ENCODE measurements at regions not wholly inside any gene's neighbourhood (a gene's known extent, or its start where the extent isn't known, plus 50 kb on each side); places are given as distances from the start of the nearest gene placed in this dataset.

DNA sequence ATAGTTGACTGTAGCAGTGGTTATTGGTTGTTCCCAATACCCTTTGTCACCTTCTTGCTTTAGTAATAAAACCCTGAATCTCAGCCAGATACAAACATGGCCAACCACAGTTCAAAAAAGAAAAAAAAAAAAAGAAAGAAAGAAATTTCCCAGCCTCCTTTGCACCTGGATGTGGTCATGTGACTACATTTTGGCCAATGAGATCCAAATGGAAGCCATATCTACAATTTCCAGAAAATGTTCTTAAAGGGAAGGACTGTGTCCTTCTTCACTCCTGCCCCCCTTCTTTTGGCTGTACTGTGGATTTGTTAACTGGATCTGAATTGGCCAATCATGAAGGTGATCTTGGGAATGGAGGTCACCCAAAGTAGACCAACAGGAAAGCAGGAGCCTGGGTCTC, 141.9 kb downstream of the SOX9 start:
- no peak for DNase-seq

DNA sequence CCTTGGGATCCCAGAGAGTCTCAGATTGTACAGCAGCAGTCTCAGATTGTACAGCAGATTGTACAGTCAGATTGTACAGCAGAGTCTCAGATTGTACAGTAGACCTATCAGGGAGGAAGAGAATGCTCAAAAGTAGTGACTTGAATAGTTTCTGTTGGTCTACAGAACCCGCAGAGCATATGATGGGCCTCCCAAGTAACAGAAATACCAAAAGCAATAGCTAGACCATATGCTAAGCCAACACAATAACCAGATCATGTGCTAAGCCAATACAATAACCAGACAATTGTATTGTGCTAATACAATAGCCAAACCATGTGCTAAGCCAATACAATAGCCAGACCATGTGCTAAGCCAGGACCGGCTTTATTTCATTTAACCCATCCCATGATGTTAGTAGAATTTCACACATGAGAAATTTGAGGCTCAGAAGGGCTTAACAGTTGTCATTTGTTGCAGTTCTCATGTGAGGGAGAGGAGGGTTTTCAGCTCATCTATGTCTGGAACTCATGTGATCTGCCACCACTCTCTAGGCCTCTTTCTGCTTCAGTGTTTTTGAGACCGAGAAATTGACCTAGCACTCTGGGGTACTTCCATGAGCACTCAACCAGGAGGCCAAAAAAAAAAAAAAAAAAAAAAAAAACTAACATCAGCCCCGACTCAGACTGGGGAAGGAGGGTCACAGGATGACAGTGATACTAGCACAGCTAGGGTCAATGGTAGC, 144.0 kb downstream of the SOX9 start:
- DNase-seq: no peak

DNA sequence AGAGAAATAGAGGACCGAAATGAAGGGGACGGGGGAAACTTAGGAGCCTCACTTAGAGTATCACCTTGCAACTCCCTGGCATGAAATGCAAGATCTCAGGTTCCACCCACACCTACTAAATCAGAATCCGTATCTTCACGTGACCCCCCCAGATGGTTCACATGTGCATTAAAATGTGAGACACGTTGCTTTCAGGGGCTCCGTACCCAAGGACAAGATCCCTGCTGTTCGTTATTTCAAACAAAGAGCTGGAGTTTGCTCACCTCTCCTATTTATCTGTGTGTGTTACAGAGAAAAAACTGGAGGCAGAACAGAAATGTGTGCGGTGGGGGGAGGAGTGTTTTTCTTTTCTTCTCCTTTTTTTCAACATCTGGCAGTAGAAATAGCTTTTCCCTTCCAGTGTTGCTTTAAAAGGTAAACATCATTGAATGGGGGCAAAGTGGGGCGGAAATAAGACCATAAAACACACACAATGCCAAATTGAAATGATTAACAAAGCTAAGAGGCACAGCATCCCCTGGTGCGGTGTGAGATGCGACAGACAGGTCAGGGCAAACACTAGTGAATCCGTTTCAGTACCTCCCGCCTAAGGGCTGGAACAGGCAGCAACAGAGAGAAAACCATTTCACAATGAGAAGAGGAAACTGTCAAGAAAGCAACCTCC, 145.4 kb downstream of the SOX9 start:
- no peak for DNase-seq

DNA sequence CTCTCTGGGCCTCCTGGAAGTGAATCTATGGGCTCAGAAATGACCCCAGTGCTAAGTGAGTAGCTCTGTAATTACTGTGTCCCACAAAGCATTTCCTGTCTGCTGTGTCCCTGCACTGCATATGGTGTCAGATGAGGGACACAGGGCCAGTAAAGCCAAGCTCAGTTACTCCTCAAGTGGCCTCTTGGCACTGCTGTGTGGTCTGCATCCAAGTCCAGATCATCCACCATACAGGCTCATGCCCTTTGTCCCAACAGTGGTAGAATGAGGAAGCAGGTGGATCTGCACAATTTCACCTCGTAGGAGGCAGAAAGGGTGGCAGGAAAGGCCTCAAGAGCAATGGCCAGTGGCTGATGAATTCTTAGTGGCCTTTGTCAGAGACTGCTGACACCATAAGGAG, 146.8 kb downstream of the SOX9 start:
- DNase-seq: no peak

DNA sequence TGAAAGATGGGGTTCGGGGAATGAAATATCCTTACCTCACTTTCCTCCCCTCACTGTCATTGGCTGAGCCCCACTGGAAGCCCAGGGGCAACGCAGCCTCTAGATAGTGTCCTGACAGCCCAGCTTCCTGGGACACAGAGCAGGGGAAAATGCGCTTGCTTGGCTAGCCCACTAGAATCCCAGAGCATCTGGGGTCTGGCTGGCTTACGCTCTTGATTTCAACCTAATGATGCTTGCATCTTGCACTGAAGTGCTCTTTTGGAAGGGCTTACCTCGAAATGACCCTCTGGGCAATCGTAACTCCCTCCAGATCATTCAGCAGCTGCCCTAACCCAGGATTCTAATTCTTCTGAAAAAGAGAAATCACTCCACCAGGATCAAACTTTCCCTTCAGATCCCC, 147.6 kb downstream of the SOX9 start:
- DNase-seq: no peak

DNA sequence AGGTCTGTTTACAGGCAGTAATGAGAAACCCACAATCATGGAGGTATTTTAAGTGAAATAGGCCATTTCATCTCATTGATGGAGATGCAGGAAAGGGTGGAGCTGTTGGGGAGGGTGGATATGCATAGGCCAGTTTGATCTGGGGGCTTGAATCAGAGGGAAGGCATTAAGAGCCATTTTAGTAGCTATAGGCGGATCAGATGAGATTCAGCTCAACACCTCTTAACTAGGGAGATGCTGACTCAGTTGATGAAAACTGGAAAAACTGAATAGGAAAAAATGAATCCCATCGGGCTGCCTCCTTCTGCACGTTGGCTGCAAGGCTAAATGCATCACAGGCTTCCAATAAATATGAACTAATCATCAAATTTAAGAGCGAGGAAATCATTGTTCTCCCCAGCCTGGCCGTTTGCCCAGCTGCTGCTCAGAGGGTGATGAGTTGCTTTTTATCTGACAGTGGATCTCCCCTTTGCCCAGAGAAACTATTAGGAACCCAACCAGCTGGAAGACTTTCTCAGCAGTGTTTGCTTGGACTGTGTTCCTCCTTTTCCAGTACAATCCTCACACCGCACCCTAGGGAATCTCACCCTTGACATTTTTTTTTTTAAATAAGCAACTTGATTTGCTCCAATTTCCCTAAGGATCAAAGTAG, 149.6 kb downstream of the SOX9 start:
- peak; percentile 79 for DNase-seq

DNA sequence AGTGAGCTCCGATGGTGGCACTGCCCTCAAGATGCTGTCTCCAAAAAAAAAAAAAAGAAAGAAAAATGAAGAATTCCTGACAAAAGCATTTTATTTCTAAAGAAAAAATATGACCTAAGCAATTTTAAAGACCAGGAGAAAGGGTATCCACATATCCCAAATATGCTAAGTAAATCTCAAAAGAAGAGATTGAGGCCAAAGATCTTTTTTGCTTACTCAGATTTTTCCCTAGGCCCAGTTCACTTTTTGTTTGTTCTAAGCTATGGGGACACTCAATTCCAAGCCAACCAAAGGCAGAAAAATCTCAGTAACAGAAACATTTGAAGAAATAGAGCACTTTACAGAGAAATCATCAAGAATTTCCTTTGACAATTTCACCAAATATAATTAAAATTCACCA, 150.8 kb downstream of the SOX9 start:
- DNase-seq: no peak

DNA sequence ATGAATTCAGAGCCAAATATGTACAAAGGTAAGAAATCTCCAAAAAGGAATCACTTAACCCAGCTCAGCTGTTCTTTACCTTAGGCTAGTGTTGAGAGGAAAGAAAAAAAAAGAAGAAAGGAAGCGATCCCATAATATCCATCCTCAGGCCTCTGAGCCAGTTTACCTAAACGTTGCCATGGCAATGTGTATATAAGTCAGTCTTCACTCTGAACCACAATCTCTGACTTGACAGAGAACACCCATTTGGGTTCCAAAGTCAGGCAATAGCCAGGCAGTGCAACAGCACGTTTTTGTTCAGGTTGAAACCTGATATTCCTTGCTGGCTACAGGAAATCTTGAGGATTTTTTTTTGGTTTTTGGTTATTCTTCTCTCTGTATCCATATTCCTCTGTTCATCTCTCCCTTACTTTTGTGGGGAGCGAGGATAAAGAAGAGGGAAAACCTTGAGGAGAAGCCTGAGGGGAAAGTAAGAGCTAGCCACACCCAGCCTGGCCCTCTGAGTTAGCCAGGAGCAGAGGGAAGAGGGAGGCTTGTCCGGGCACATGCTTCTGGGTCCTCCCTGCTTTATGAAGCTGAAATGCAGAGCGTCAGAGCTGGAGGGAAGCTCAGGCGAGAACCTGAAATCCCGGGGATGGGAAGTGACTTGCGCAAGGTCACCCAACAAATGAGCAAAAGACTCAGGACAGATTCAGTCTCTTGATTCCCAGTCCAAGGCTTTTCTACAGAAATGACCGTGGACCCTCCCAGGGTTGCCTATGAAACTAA, 152.7 kb downstream of the SOX9 start:
- no peak for DNase-seq

DNA sequence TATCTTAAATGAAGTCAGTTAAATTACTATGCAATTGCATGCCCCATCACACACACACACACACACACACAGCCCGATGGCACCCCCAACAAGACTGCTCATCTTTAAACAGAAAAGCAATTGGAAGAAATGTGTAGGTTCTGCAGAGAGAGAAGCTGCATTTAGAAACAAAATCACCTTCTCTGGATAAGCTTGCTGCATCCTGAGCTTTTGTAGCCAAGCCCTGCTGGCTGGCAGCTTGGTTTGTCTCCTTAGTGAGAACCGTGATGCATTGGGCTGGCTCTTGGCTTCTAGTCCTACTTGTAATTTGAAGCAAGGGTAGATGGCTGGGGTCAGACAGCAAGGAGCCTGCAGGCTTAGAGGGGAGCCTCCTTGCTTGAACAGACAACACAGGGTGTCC, 153.8 kb downstream of the SOX9 start:
- DNase-seq: no peak

DNA sequence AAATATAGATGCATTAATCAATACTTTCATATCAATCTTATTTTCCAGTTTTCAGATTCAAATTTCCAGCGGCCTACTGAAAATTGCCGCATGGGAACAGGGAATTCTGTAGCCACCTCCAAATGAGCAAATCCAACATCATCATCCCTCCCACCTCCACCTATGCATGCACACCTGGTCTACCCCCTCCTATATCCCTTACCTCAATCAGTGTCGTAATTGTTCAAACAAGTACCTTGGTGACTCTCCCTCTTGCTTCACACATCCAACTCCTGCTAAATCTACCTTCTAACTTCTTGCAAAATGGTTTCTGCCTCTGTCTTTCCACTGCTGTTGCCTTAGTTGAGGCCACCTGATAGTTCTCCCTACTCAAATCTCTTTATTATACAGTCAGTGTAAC, 160.1 kb downstream of the SOX9 start:
- no peak for DNase-seq

DNA sequence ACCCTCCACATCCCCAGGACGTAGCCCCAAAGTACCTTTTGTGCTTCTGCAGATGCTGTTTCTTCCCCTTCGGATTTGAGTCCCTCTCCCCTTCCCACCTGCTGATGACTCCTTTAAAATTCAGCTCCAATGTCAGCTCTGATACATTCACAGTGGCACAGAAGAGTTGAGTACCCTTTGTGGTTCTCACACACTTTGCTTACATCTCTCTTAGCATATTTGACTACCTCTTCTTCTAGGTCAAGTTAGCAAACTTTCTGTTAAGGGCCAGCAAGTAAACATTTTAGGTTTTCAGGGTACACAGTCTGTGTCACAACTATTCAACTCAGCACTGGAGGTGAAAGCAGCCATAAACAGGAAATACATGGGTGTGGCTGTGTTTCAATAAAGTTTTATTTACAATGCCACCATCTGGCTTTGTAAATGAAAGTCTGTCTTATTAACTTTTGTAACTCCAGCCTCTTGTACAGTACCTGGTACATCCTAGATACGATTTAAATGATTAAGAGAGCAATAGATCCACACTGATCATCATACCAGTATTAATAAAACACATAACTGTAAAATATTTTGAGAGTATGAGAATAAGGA, 161.7 kb downstream of the SOX9 start:
- no peak for DNase-seq

DNA sequence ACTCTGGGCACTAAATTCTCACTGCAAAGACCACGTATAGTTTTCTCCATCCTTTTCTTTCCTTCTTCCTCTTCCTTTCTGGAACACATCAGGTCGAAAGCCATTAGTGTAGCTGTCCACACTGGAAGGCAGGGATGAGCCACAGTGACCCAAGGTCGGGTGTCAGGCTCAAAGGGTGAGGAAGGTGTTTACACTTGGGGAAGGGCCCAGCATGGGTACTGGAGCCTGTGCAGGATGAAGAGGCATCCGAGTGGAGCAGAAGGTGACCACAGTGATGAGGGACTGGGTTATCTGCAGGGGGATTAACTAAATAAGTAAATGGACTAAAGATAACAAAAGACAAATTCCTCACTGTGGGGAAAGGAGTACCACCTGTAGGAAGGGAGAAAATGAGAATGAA, 164.0 kb downstream of the SOX9 start:
- no peak for DNase-seq

DNA sequence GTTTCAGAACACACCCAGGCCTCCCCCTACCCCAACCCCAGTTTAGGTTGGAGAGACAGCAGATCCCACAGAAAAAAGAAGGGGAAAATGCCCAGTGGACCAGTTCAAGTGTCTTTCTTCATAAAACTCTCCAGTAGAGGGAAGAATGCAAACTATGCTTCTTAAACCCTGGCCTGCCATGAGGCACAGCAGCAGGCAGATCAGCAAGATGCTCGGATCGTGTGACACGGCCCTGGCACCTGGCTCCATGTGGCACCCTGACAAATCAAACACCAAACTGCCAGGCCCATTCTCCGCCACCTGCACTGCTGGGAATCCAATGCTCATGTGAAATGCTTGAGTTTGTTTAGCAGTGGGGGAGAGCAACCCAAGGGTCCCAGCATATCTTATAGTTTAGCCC, 166.8 kb downstream of the SOX9 start:
- no peak for DNase-seq

DNA sequence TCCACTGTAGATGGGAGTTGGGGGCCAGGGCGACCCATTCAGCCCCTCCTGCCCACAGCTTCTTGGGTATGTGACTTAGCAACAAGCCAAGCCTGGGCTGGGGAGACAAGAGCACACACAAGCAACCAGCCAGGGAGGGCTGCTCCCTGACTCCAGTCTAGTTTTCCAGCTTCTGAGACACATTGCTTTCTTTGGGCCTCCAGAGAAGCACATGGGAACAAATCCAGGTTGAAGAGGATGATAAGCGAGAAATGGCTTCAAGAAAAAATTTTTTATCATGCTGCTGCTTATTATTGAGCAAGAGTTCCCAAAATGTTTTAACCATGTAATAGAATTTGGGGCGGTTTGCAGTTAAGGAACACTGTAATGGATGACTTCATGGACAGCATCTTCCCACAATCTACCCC, 173.7 kb downstream of the SOX9 start:
- no peak for DNase-seq

DNA sequence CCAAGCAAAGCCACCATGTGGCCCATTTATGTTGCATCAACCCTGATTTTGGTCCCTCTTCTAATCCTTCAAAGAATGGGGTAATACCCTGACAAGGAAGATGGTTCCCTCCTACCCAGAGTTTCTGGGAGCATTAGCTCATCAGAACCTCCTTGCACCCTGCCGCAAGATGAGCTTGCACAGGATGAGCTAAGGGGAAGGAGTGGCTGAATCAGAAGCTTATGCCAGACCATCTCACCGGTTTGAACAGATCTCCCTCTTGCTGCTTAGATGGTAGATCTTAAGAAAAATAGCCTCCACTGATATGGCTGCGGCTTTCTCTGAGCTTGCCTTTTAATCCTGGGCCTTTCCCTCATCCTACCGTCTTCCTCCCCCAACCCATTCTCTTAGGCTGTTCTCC, 175.1 kb downstream of the SOX9 start:
- DNase-seq: no peak

DNA sequence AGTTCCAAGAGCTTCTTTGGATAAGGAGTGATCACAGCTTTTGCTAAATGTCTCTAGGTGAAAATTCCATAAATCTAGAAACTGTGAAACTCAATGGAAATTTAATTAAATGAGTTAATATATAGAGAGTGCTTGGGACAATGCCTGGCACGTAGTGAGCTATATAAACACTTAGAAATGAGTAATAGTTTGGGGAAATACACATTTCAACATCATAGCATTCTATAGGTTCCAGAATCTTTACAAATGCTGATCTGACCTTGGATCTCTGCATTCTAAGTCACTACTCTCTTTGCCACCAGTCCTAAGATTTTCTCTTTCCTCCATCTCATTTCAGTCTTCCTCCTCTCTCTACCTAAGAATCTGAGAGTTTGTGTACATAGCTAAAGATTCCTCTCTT, 175.6 kb downstream of the SOX9 start:
- peak; percentile 15 for DNase-seq

DNA sequence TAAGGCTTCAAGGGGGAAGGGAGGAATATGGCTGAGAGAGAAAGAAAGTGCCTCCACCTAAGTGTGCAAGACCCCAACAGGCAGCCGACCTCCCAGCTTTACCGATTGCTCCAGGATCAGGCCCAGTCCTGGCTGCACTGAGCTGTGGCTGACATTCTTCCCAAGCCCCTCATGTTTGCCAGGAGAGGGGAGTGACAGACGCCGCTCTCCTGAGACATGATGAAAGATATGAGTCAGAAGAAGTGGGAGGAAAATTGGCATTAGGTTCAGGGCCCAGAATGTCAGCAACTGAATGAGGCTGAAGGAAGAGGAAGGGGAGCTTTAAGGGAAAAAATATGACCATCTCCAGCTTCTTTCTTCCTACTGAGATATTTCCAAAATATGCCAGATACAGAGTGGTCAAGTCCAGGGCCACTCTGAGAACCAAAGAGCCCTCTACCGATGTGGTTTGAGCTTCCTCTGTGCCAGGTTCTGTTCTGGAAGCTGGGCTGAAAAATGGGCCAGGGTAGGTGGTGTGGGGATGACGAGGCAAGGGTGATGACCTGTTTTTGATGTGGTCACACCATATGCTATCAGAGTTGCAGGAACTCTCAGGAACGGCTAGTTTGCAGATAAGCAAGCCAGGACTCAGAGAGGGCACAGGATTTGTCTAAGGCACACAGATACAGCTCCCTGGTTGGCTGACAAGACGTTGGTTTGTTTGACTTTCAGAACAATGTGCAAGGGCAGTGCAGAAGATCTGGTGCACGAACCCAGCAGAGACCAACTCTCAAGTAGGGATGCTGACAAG, 176.7 kb downstream of the SOX9 start:
- peak; percentile 59 for DNase-seq

DNA sequence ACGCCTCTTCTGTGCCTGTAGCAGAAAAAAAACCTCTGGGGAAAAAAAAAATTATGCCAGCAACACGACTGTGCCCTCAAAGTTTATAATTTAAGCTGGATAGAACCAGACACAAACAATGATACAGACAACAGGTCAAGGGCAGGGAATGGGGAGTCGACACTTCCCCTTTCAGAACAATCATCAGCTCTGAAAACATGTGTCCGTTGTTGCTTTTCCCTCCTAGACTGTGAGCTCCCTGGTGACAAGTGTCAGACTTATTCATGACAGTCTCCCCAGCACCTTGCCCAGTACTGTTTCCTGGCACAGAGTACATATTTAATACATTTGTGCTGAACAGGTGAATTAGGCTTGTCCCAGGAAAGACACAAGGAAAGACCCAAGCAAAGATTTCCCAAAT, 178.3 kb downstream of the SOX9 start:
- DNase-seq: no peak

DNA sequence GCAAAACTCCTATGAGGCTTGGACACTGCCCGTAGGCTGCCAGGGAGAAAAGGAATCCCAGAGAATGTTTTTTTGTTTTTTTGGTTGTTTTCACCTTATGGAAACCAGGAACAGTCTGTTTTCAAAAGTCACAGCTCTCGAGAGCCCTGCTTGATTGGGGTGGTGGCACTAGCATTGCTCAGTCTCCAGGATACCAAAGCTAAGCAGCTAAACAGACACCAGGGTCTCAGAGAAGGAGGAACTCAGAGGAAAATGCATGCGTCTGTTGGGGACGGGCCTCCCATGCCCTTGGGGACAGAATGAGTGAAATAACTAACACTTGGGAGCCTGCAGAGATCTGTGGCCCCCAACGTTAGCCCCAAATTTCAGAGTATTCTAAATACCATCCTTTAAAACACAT, 178.8 kb downstream of the SOX9 start:
- DNase-seq: no peak

DNA sequence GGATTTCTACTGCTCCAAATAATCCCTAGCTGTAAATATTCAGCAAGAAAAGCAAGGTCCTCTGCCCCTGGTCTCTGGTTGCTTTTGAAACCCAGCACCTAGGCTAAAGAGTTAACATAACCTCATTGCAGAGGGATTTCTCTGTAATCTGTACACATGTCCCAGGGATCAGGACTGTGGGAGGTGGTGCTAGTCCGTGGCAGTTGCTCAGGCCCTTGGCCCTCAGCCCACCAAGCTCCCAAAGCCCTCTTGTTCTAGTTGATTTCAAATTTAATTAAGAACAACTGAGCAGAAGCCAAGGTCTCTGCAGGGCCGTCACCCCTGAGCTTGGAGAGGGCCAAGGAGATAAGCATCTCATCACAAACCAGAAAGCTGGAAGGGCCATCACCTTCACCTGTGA, 181.1 kb downstream of the SOX9 start:
- DNase-seq: no peak

DNA sequence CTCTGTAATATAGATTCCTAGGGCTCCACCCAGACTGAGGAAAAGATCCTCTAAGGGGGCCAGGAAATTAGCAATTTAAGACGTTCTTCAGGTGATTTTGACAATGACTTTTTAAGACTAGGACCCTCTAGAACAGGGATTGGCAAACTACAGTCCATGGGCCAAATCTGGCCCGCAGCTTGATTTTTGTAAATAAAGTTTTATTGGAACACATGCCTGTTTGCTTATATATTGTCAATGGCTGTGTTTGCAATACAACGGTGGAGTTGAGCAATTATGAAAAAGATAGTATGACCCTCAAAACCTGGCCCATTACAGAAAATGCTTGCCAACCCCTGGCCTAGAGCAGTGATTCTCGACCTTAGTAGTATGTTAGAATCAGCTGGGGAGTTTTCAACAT, 181.9 kb downstream of the SOX9 start:
- DNase-seq: no peak

Measured in EL (cell line).